Omental fat pad (tissue), 3 donors: ENCODE measurements at regions not wholly inside any gene's neighbourhood (a gene's known extent, or its start where the extent isn't known, plus 50 kb on each side); places are given as distances from the start of the nearest gene placed in this dataset.

Experiments
- ATAC-seq: fragments of 150-250 bp; one replicate; pipeline ENCODE4 v1.9.1; 2016; ENCODE audit warnings: mild to moderate bottlenecking, moderate library complexity; ENCODE audit not compliant: low FRiP score
- DNase-seq: peaks from one replicate; pipeline ENCODE4 v3.0.0-alpha.2; 2019; ENCODE audit warnings: low spot score
- CTCF ChIP-seq, 3 donors: fragments of 450-650 bp; IDR thresholded peaks; one replicate each; pipeline ENCODE4 v1.5.1; 2016 to 2017; ENCODE audit warnings: antibody characterized with exemption in 3 of 3, mild to moderate bottlenecking in 3 of 3, moderate library complexity in 2 of 3

DNA sequence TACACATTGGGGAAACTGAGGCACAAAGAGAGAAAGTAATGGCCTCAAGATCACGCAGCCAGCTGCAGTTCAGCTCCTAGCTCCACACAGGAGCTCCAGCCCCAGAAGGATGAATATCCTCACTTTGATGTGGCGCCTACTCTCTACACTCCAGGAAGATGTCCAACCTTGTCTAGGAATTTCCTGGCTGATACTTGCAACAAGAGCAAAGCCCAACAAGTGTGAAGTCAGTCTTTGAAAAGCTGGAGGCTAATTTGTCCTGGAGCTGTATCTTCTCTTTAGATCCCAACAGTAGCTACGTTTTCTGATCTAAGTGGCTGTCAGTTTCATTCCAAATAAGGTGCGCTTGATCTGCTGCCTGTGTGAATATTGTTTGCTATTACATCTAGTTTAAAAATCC, 344.9 kb downstream of the PTPRU start:
- TF ChIP-seq CTCF (IDR thresholded peaks at IDR 0.05), result no peak
- DNase-seq (no peak), ATAC-seq (no peak)

DNA sequence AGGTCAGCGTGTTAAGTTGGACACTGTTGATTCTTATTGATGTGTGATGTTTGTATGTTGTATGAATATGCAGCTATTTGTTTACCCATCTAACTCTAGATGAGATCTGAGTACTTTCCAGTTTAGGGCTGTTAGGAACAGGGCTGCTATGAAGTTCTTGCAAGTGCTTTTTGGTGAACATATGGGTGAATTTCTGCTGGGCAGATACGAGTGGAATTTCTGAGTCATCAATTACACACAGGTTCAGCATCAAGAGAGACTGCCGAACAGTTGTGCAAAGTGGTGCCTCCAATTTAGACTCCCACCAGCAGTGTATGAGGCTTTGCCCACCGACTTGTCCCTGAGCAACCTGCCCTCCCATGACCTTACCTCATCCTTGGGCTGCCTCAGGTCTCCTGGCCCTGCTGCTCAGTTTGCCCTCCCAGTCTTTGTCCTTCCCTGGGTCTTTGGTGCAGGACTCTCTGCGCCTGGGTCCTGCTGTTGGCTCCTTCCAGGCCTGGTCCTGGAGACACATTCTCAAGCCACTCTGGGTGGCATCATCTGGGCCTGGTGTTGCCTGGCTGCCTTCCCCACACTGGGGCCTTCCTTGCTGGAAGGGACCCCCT, 343.6 kb downstream of the PTPRU start:
- DNase-seq (no peak), ATAC-seq (no peak)
- no peak for TF ChIP-seq CTCF (IDR thresholded peaks at IDR 0.05)

- DNase-seq (no peak), ATAC-seq (no peak)
- TF ChIP-seq CTCF (IDR thresholded peaks at IDR 0.05), result no peak
Observed at GRCh38 chr1:29577512-29577911, 341.2 kb downstream of the PTPRU start.

DNA sequence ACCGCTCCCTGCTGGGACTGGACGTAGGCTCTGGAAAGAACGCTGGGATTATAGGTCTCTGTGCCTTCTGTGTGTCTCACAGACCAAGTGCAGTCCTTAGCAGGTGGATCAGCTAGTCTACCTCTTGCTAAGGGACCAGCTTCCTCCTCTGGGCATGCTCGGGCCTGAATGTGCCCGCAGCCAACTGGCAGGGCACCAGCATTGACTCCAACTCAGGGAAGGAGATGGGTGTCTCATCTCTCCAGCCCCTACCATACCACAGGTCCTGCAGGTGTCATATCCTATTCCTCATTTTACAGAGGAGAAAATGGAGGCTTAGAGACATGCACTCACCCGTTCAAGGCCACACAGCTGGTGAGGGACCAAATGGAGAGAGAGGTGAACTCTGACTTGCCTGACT, 340.2 kb downstream of the PTPRU start:
- no peak for DNase-seq
- TF ChIP-seq CTCF (IDR thresholded peaks at IDR 0.05), result no peak
- ATAC-seq, result no peak

DNA sequence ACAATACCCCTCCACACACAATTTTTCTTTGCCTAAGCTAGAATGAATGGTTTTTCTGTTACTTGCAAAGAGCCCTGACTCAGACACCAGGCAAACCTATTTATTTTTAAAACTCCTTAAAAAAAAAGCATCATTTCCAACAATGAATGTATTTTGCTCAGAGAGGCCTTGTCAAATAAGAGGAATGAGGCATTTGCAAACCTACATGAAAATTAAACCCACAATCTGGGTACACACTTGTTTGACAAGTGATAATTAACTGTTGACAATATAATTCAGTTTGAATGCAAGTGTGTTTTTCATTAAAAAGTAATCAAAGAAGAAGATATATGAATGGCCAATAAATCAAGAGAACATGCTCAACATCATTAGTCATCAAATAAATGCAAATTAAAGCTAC, 339.5 kb downstream of the PTPRU start:
- DNase-seq (no peak), ATAC-seq (no peak)
- no peak for TF ChIP-seq CTCF (IDR thresholded peaks at IDR 0.05)

DNA sequence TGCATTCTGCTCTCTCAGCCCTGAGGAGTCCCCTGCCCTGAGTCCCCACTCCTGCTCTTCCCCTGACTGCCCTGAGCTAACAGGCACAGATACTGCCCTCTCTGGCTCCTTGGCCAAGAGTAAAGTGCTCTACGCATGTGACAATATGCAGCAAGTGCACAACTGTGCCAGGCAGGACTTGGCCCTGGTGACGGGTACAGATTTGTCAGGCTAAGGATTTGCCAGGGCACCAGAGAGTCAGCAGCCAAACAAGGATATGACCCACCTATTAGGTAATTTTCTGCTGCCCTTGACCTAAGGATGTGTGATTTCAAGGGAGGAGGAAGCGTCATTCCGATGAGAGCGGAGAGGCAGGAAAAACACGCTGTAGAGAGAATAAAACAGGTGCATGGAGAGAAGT, 339.0 kb downstream of the PTPRU start:
- no peak for TF ChIP-seq CTCF (IDR thresholded peaks at IDR 0.05)
- ATAC-seq (no peak), DNase-seq (no peak)

- no peak for DNase-seq
- no peak for TF ChIP-seq CTCF (IDR thresholded peaks at IDR 0.05)
- ATAC-seq, result no peak
Observed at GRCh38 chr1:29574871-29575270, 338.5 kb downstream of the PTPRU start.
